Ishikawa (cell line): ENCODE measurements at regions not wholly inside any gene's neighbourhood (a gene's known extent, or its start where the extent isn't known, plus 50 kb on each side); places are given as distances from the start of the nearest gene placed in this dataset.

Experiments used
- CEBPB ChIP-seq: IDR thresholded peaks from 2 replicates; pipeline ENCODE4 v1.6.1; 2012
- CREB1 ChIP-seq: IDR thresholded peaks from 2 replicates; pipeline ENCODE4 v1.6.1; 2012; ENCODE audit warnings: low read depth
- EGR1 ChIP-seq: IDR thresholded peaks from 2 replicates; pipeline ENCODE4 v1.6.1; 2012
- EP300 ChIP-seq: IDR thresholded peaks from 2 replicates; pipeline ENCODE4 v1.6.1; 2012; ENCODE audit warnings: borderline replicate concordance
- FOXM1 ChIP-seq: IDR thresholded peaks from 2 replicates; pipeline ENCODE4 v1.6.1; 2012; ENCODE audit warnings: low read depth, borderline replicate concordance
- MAX ChIP-seq: IDR thresholded peaks from 2 replicates; pipeline ENCODE4 v1.6.1; 2012
- NFIC ChIP-seq: IDR thresholded peaks from 2 replicates; pipeline ENCODE4 v1.6.1; 2012
- RAD21 ChIP-seq: IDR thresholded peaks from 2 replicates; pipeline ENCODE4 v1.6.1; 2012; ENCODE audit warnings: low read depth
- REST ChIP-seq: IDR thresholded peaks from 2 replicates; pipeline ENCODE4 v1.6.1; 2012; ENCODE audit warnings: low read depth, mild to moderate bottlenecking
- TAF1 ChIP-seq: IDR thresholded peaks from 2 replicates; pipeline ENCODE4 v1.6.1; 2012; ENCODE audit warnings: low read depth, mild to moderate bottlenecking
- TCF12 ChIP-seq: IDR thresholded peaks from 2 replicates; pipeline ENCODE4 v1.6.1; 2012; ENCODE audit warnings: low read depth
- TEAD4 ChIP-seq: IDR thresholded peaks from 2 replicates; pipeline ENCODE4 v1.6.1; 2012
- USF1 ChIP-seq: IDR thresholded peaks from 2 replicates; pipeline ENCODE4 v1.6.1; 2012
- YY1 ChIP-seq: IDR thresholded peaks from 2 replicates; pipeline ENCODE4 v1.6.1; 2012; ENCODE audit warnings: low read depth
- ZBTB7A ChIP-seq: IDR thresholded peaks from 2 replicates; pipeline ENCODE4 v1.6.1; 2012; ENCODE audit warnings: low read depth

GRCh38 chr5:98992552-98992951 is 63.7 kb upstream of the CHD1 start:
- TF ChIP-seq RAD21 (no peak), TAF1 (no peak), REST (no peak), EP300 (no peak), TEAD4 (no peak), EGR1 (no peak), ZBTB7A (no peak), CREB1 (no peak), NFIC (no peak), USF1 (no peak), YY1 (no peak), CEBPB (no peak), FOXM1 (no peak)

- TF ChIP-seq TCF12 (no peak), ZBTB7A (no peak), USF1 (no peak), EP300 (no peak), REST (no peak), EGR1 (no peak), RAD21 (no peak), CREB1 (no peak), TAF1 (no peak), FOXM1 (no peak), MAX (no peak), NFIC (no peak)
Measured at GRCh38 chr5:98989727-98990126, 60.9 kb upstream of the CHD1 start.

GRCh38 chr5:98986587-98986986 is 57.8 kb upstream of the CHD1 start:
- TF ChIP-seq REST = no peak
- TF ChIP-seq ZBTB7A = no peak
- no peak for TF ChIP-seq EGR1
- TF ChIP-seq NFIC = no peak
- TF ChIP-seq TAF1 = no peak
- no peak for TF ChIP-seq FOXM1
- TF ChIP-seq CREB1 = no peak
- TF ChIP-seq MAX = no peak
- TF ChIP-seq YY1 = no peak
- no peak for TF ChIP-seq TEAD4
- no peak for TF ChIP-seq EP300
- TF ChIP-seq TCF12 = no peak
- TF ChIP-seq CEBPB = no peak
- no peak for TF ChIP-seq USF1
- TF ChIP-seq RAD21 = no peak

- TF ChIP-seq USF1 (no peak), ZBTB7A (no peak), NFIC (no peak), TCF12 (no peak), MAX (no peak), RAD21 (no peak), EP300 (no peak), FOXM1 (no peak), CEBPB (no peak), YY1 (no peak), REST (no peak)
Measured at GRCh38 chr5:98982880-98983279, 54.1 kb upstream of the CHD1 start.
